Liver (tissue), 8 donors: ENCODE measurements at regions not wholly inside any gene's neighbourhood (a gene's known extent, or its start where the extent isn't known, plus 50 kb on each side); places are given as distances from the start of the nearest gene placed in this dataset.

Source experiments
- DNase-seq: peaks from one replicate; pipeline ENCODE4 v3.0.0-alpha.2; 2017; ENCODE audit warnings: low spot score
- H3K27ac ChIP-seq, 2 donors: one replicate each; pipeline ENCODE4 v1.7.0; 2013; ENCODE audit warnings: inconsistent platforms in 2 of 2, low read length in 2 of 2, control low read depth in 1 of 2, low read depth in 1 of 2, mild to moderate bottlenecking in 1 of 2
- H3K27me3 ChIP-seq, 4 donors: one replicate each; pipeline versions ENCODE4 v1.6.1 to v1.7.0; 2013; ENCODE audit warnings: low read length in 3 of 4, inconsistent platforms in 1 of 4, mild to moderate bottlenecking in 1 of 4, moderate library complexity in 1 of 4; ENCODE audit not compliant: control insufficient read depth in 4 of 4, insufficient read depth in 4 of 4
- H3K36me3 ChIP-seq, 4 donors: one replicate each; pipeline versions ENCODE4 v1.6.1 to v1.7.0; 2013; ENCODE audit warnings: low read length in 3 of 4, mild to moderate bottlenecking in 3 of 4, low read depth in 1 of 4, moderate library complexity in 1 of 4; ENCODE audit not compliant: control insufficient read depth in 4 of 4, insufficient read depth in 3 of 4
- H3K4me1 ChIP-seq, 4 donors: one replicate each; pipeline versions ENCODE4 v1.6.1 to v1.7.0; 2013; ENCODE audit warnings: low read length in 3 of 4, mild to moderate bottlenecking in 3 of 4, moderate library complexity in 1 of 4; ENCODE audit not compliant: control insufficient read depth in 4 of 4, insufficient read depth in 4 of 4
- H3K4me3 ChIP-seq, 3 donors: one replicate each; pipeline versions ENCODE4 v1.6.1 to v1.7.0; 2013; ENCODE audit warnings: low read length in 3 of 3, control low read depth in 1 of 3, low read depth in 1 of 3, mild to moderate bottlenecking in 1 of 3
- H3K9ac ChIP-seq, 2 donors: one replicate each; pipeline ENCODE4 v1.7.0; 2013; ENCODE audit warnings: low read length in 2 of 2, mild to moderate bottlenecking in 2 of 2, moderate library complexity in 2 of 2, control low read depth in 1 of 2, low read depth in 1 of 2
- H3K9me3 ChIP-seq, 4 donors: one replicate each; pipeline versions ENCODE4 v1.6.1 to v1.7.0; 2013; ENCODE audit warnings: low read length in 3 of 4; ENCODE audit not compliant: control insufficient read depth in 4 of 4
- CTCF ChIP-seq: fragments of 150-350 bp; IDR thresholded peaks from 2 replicates; pipeline ENCODE4 v1.5.1; 2017; ENCODE audit warnings: improper control_type of control experiment, low read depth, low read length; ENCODE audit not compliant: missing input control
- FOXA1 ChIP-seq: IDR thresholded peaks from 2 replicates; pipeline ENCODE4 v1.6.1; 2016; ENCODE audit warnings: antibody characterized with exemption
- FOXA2 ChIP-seq: IDR thresholded peaks from 2 replicates; pipeline ENCODE4 v1.6.1; 2016; ENCODE audit warnings: antibody characterized with exemption
- GABPA ChIP-seq, 2 donors: IDR thresholded peaks in 1 of 2; conservative IDR thresholded peaks in 1 of 2; 2 replicates each; pipeline ENCODE4 v1.6.1; 2016; ENCODE audit warnings: antibody characterized with exemption in 2 of 2, mild to moderate bottlenecking in 1 of 2, moderate library complexity in 1 of 2
- HNF4A ChIP-seq, 2 donors: conservative IDR thresholded peaks; 2 replicates each; pipeline ENCODE4 v1.6.1; 2016; ENCODE audit warnings: antibody characterized with exemption in 2 of 2, mild to moderate bottlenecking in 2 of 2
- HNF4G ChIP-seq: IDR thresholded peaks from 2 replicates; pipeline ENCODE4 v1.6.1; 2016; ENCODE audit warnings: antibody characterized with exemption
- JUND ChIP-seq, 2 donors: IDR thresholded peaks; 2 replicates each; pipeline ENCODE4 v1.6.1; 2016; ENCODE audit warnings: antibody characterized with exemption in 2 of 2
- MAX ChIP-seq: IDR thresholded peaks from 2 replicates; pipeline ENCODE4 v1.6.1; 2016; ENCODE audit warnings: antibody characterized with exemption
- NR2F2 ChIP-seq: IDR thresholded peaks from 2 replicates; pipeline ENCODE4 v1.6.1; 2016; ENCODE audit warnings: antibody characterized with exemption
- RAD21 ChIP-seq, 2 donors: IDR thresholded peaks; 2 replicates each; pipeline ENCODE4 v1.6.1; 2016; ENCODE audit warnings: antibody characterized with exemption in 2 of 2, mild to moderate bottlenecking in 2 of 2
- REST ChIP-seq: IDR thresholded peaks from 2 replicates; pipeline ENCODE4 v1.6.1; 2016; ENCODE audit warnings: antibody characterized with exemption, mild to moderate bottlenecking
- RXRA ChIP-seq, 2 donors: IDR thresholded peaks; 2 replicates each; pipeline ENCODE4 v1.6.1; 2017 to 2018; ENCODE audit warnings: antibody characterized with exemption in 2 of 2, mild to moderate bottlenecking in 1 of 2
- SP1 ChIP-seq: IDR thresholded peaks from 2 replicates; pipeline ENCODE4 v1.6.1; 2018; ENCODE audit warnings: antibody characterized with exemption, mild to moderate bottlenecking
- TAF1 ChIP-seq: conservative IDR thresholded peaks from 2 replicates; pipeline ENCODE4 v1.6.1; 2016; ENCODE audit warnings: antibody characterized with exemption, mild to moderate bottlenecking
- YY1 ChIP-seq: IDR thresholded peaks from 2 replicates; pipeline ENCODE4 v1.6.1; 2016; ENCODE audit warnings: antibody characterized with exemption, mild to moderate bottlenecking
- ZBTB33 ChIP-seq: IDR thresholded peaks from 2 replicates; pipeline ENCODE4 v1.6.1; 2016; ENCODE audit warnings: antibody characterized with exemption
- WGBS: extraction: QIAGEN DNeasy Blood & Tissue Kit; methylation state at CpG from one replicate; pipeline ENCODE4 v1.1.7; 2013; 5-methylcytosine and 5-hydroxymethylcytosine counted together
- donor health status: healthy.
- donor health status: healthy.
- donor health status: healthy.
- donor health status: healthy.
- donor health status: healthy.

GRCh38 chr4:152023674-152024073 lies 262.9 kb upstream of the GATB start:
- Histone ChIP-seq H3K27me3 (no peaks in the 10 kb centered on the region), H3K27ac (no peak overlapping the region), H3K4me1 (no peaks in the 10 kb centered on the region), H3K9me3 (peaks cover 0 to 3% (median 0%) of the 10 kb centered on the region in 4 donors), H3K9ac (no peak overlapping the region), H3K4me3 (no peak overlapping the region), H3K36me3 (no peaks in the 10 kb centered on the region)
- no peak for DNase-seq
- no peak for TF ChIP-seq ZBTB33
- no peak for TF ChIP-seq MAX
- no peak for TF ChIP-seq JUND (IDR thresholded peaks at IDR 0.05)
- no peak for TF ChIP-seq FOXA2
- no peak for TF ChIP-seq CTCF
- TF ChIP-seq RXRA (IDR thresholded peaks at IDR 0.05): no peak
- no peak for TF ChIP-seq RAD21 (IDR thresholded peaks at IDR 0.05)
- no peak for TF ChIP-seq SP1
- no peak for TF ChIP-seq HNF4A (conservative IDR thresholded peaks at IDR 0.05)
- no peak for TF ChIP-seq REST
- 76% methylated on average over 9 of the region's 9 CpGs for WGBS

GRCh38 chr4:152022543-152022942 lies 261.7 kb upstream of the GATB start:
- H3K27me3 ChIP-seq: no peaks in the 10 kb centered on the region
- no peak for TF ChIP-seq TAF1
- TF ChIP-seq HNF4G: no peak
- no peak for TF ChIP-seq FOXA1
- no peak for TF ChIP-seq RXRA (IDR thresholded peaks at IDR 0.05)
- no peak for TF ChIP-seq ZBTB33
- no peak for TF ChIP-seq YY1
- TF ChIP-seq GABPA (IDR thresholded peaks at IDR 0.05 in 1 of 2, conservative IDR thresholded peaks at IDR 0.05 in 1 of 2): no peak
- no peak for TF ChIP-seq REST
- TF ChIP-seq MAX: no peak
- no peak for TF ChIP-seq SP1
- no peak for TF ChIP-seq CTCF
- no peak for TF ChIP-seq NR2F2
- no peak for TF ChIP-seq RAD21 (IDR thresholded peaks at IDR 0.05)
- no peak for TF ChIP-seq JUND (IDR thresholded peaks at IDR 0.05)
- H3K4me1 ChIP-seq: no peaks in the 10 kb centered on the region
- WGBS: 92% methylated on average over 5 of the region's 5 CpGs
- no peaks in the 10 kb centered on the region for H3K36me3 ChIP-seq
- no peak overlapping the region for H3K4me3 ChIP-seq
- no peak overlapping the region for H3K9ac ChIP-seq
- H3K27ac ChIP-seq: no peak overlapping the region
- DNase-seq: no peak
- H3K9me3 ChIP-seq: no peaks in the 10 kb centered on the region
